Spleen (tissue), 11 donors: ENCODE measurements at regions not wholly inside any gene's neighbourhood (a gene's known extent, or its start where the extent isn't known, plus 50 kb on each side); places are given as distances from the start of the nearest gene placed in this dataset.
"Not testable (repeated sequence)": the region's sequence is repeated elsewhere in the genome, so short reads cannot be mapped to it uniquely, and the experiment has no call there.

Source experiments
- DNase-seq: peaks from one replicate; pipeline ENCODE4 v3.0.0-alpha.2; 2020
- H3K27ac ChIP-seq, 8 donors: fragments of 200-600 bp; sonication (generic) in 7 of 8; 1 replicate in 4 of 8; 2 replicates in 4 of 8; pipeline versions ENCODE4 v1.5.0 to v1.8.0; 2016 to 2021; ENCODE audit warnings: inconsistent platforms in 4 of 8, mild to moderate bottlenecking in 4 of 8, moderate library complexity in 1 of 8
- H3K27me3 ChIP-seq, 7 donors: fragments of 200-600 bp; sonication (generic) in 6 of 7; replicated peaks in 1 of 7; 1 replicate in 4 of 7; 2 replicates in 3 of 7; pipeline versions ENCODE4 v1.5.0 to v1.8.0; 2016 to 2021; ENCODE audit warnings: inconsistent platforms in 3 of 7, mild to moderate bottlenecking in 1 of 7
- H3K36me3 ChIP-seq, 6 donors: fragments of 200-600 bp; sonication (generic) in 5 of 6; 1 replicate in 4 of 6; 2 replicates in 2 of 6; pipeline versions ENCODE4 v1.5.0 to v1.8.0; 2016 to 2021; ENCODE audit warnings: inconsistent platforms in 2 of 6
- H3K4me1 ChIP-seq, 6 donors: fragments of 200-600 bp; sonication (generic) in 5 of 6; 1 replicate in 3 of 6; 2 replicates in 3 of 6; pipeline versions ENCODE4 v1.5.0 to v1.8.0; 2016 to 2021; ENCODE audit warnings: inconsistent platforms in 3 of 6
- H3K4me3 ChIP-seq, 8 donors: fragments of 200-600 bp; sonication (generic) in 7 of 8; 1 replicate in 4 of 8; 2 replicates in 4 of 8; pipeline versions ENCODE4 v1.5.0 to v1.8.0; 2016 to 2021; ENCODE audit warnings: inconsistent platforms in 4 of 8, mild to moderate bottlenecking in 4 of 8, moderate library complexity in 2 of 8
- H3K9me3 ChIP-seq, 8 donors: fragments of 200-600 bp; sonication (generic) in 7 of 8; 1 replicate in 4 of 8; 2 replicates in 4 of 8; pipeline versions ENCODE4 v1.5.0 to v1.8.0; 2016 to 2021; ENCODE audit warnings: inconsistent platforms in 4 of 8
- CTCF ChIP-seq, 11 experiments: fragments of 200-600 bp in 7 of 11; fragments of 450-650 bp in 4 of 11; sonication (generic) in 4 of 11; IDR thresholded peaks in 8 of 11; conservative IDR thresholded peaks in 3 of 11; 1 replicate in 7 of 11; 2 replicates in 4 of 11; pipeline versions ENCODE4 v1.4.0 to v1.8.0; 2016 to 2021; ENCODE audit warnings: antibody characterized with exemption in 11 of 11, inconsistent platforms in 4 of 11, mild to moderate bottlenecking in 1 of 11
- POLR2A ChIP-seq, 3 donors: fragments of 450-650 bp; IDR thresholded peaks; one replicate each; pipeline ENCODE4 v1.5.1; 2017; ENCODE audit warnings: antibody characterized with exemption in 3 of 3, mild to moderate bottlenecking in 1 of 3
- POLR2AphosphoS5 ChIP-seq, 3 donors: sonication (generic); formaldehyde crosslinking; IDR thresholded peaks; one replicate each; pipeline ENCODE4 v1.5.1; 2017; ENCODE audit warnings: antibody characterized with exemption in 3 of 3
- WGBS, 5 donors: extraction: QIAGEN DNeasy Blood & Tissue Kit in 3 of 5; methylation state at CpG; one replicate each; pipeline versions ENCODE4 v1.1.5 to v1.1.7; 2013 to 2018; 5-methylcytosine and 5-hydroxymethylcytosine counted together
- intact Hi-C: fragments of 100-400 bp; cut with DNase I; formaldehyde crosslinking; loops from one replicate; pipeline ENCODE4 v1.15.0; 2023; ENCODE audit warnings: low total_unique reads
- donor health status: healthy with polysubstance abuse.
- donor health status: DM: no; HTN: no; CAD: no; lungs with moderate emphysema.
- donor health status: DM: no; HTN: no; CAD: no.
- donor health status: Bipolar disorder and iron deficiency.
- donor health status: healthy.
- donor health status: DM: no; HTN: no; CAD: no.
- donor health status: DM: yes; HTN: yes; CAD: no.

- WGBS, 5 donors: 77 to 84% (median 80%) methylated on average over 4 of the region's 4 CpGs
- intact Hi-C loops: not testable (repeated sequence)
Measured at GRCh38 chr2:215889240-215889969, 123.9 kb downstream of the MREG start.

DNA sequence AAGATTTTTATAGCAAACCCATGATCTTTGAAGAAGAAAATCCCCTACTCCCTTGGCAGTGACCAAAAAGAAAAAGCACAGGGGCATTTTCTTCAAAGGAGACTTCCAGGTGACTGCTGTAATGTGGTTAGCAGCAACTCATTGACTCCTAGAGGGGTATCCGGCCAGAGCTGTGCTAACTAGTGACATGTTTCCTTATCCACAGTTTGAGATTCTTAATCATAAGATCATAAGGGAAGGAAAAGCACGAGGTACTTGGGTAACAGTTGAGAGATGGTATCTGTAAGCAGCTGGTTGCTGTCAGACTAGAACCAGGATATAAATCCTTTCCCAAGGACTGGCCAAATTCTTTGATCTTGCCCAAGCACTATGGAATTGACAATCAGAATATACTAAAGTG is 124.7 kb downstream of the MREG start:
- 8 to 22% (median 15%) methylated on average over 2 of the region's 2 CpGs for WGBS, 5 donors
- H3K36me3 ChIP-seq: no peaks in the 10 kb centered on the region
- no peak for TF ChIP-seq POLR2A (IDR thresholded peaks at IDR 0.05)
- no peak for TF ChIP-seq CTCF (IDR thresholded peaks at IDR 0.05 in 8 of 11, conservative IDR thresholded peaks at IDR 0.05 in 3 of 11)
- no peak for TF ChIP-seq POLR2AphosphoS5 (IDR thresholded peaks at IDR 0.05)
- H3K9me3 ChIP-seq: no peaks in the 10 kb centered on the region
- intact Hi-C loops: no loop called here
- H3K27ac ChIP-seq: no peak overlapping the region
- no peaks in the 10 kb centered on the region for H3K4me1 ChIP-seq
- H3K27me3 ChIP-seq: no peaks in the 10 kb centered on the region
- no peak overlapping the region for H3K4me3 ChIP-seq
- no peak for DNase-seq

More at GRCh38 chr2:215889240-215889969, 123.9 kb downstream of the MREG start:
- H3K27me3 ChIP-seq, H3K9me3 ChIP-seq, H3K36me3 ChIP-seq, H3K4me3 ChIP-seq, H3K27ac ChIP-seq, H3K4me1 ChIP-seq, DNase-seq: not testable (repeated sequence)

- intact Hi-C loops: no loop called here
- H3K36me3 ChIP-seq: no peaks in the 10 kb centered on the region
- no peak overlapping the region for H3K4me3 ChIP-seq
- DNase-seq: no peak
- 43 to 81% (median 52%) methylated on average over 2 of the region's 2 CpGs for WGBS, 5 donors
- H3K4me1 ChIP-seq: no peaks in the 10 kb centered on the region
- no peaks in the 10 kb centered on the region for H3K9me3 ChIP-seq
- H3K27ac ChIP-seq: no peak overlapping the region
- no peaks in the 10 kb centered on the region for H3K27me3 ChIP-seq
- TF ChIP-seq POLR2AphosphoS5 (IDR thresholded peaks at IDR 0.05) (no peak), CTCF (IDR thresholded peaks at IDR 0.05 in 8 of 11, conservative IDR thresholded peaks at IDR 0.05 in 3 of 11) (no peak), POLR2A (IDR thresholded peaks at IDR 0.05) (no peak)
Measured at GRCh38 chr2:215887303-215887702, 126.0 kb downstream of the MREG start.

DNA sequence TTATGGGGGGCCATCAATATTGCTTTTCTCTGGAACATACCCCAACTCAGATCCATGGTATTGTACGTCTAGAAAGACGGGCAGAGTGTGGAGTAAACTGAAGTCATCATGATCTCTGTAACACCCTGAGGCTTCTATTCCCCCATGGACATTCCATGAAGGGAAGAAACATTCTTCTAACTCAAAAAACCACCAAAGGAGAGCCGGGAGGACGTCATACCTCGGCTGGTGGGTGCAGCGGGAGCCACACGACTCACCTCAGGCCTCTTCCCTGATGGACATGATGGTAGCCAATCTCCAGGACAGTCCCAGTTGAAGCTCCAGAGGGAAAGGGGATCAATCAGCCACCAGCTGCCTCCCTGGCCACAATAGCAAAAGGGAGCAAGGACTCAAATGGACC is 127.3 kb downstream of the MREG start:
- no peak for DNase-seq
- H3K27me3 ChIP-seq: no peaks in the 10 kb centered on the region
- no peaks in the 10 kb centered on the region for H3K36me3 ChIP-seq
- TF ChIP-seq POLR2AphosphoS5 (IDR thresholded peaks at IDR 0.05): no peak
- no peak for TF ChIP-seq CTCF (IDR thresholded peaks at IDR 0.05 in 8 of 11, conservative IDR thresholded peaks at IDR 0.05 in 3 of 11)
- TF ChIP-seq POLR2A (IDR thresholded peaks at IDR 0.05): no peak
- no peaks in the 10 kb centered on the region for H3K9me3 ChIP-seq
- H3K4me1 ChIP-seq: no peaks in the 10 kb centered on the region
- WGBS, 5 donors: 89 to 99% (median 93%) methylated on average over 7 of the region's 7 CpGs
- intact Hi-C loops: no loop called here
- H3K27ac ChIP-seq: no peak overlapping the region
- H3K4me3 ChIP-seq: no peak overlapping the region
